ENCODE measurements at regions not wholly inside any gene's neighbourhood (a gene's known extent, or its start where the extent isn't known, plus 50 kb on each side); places are given as distances from the start of the nearest gene placed in this dataset.

GRCh38 chr5:88613051-88613450, 269.9 kb downstream of the MEF2C start:
- DNase-seq, result no peak

DNA sequence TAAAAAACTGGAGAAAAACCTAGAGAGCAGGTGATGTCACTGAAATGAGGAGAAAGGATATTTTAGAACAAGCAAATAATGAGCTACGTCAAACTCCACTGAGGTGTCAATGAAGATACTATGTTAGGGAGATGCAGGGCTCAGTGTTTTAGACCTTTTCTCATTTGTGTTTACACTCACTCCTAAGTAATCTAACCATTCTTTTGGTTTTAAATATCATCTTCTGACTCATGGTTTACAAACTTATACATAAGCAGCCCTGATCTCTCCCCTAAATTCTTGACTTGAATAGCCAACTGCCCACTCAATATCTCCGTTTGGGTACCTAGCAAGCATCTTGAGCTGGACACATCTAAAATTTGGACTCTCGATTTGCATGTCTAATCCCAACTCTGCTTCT, 272.4 kb downstream of the MEF2C start:
- no peak for DNase-seq

- DNase-seq, result no peak
Measured at GRCh38 chr5:88607492-88607891, 275.5 kb downstream of the MEF2C start.

DNA sequence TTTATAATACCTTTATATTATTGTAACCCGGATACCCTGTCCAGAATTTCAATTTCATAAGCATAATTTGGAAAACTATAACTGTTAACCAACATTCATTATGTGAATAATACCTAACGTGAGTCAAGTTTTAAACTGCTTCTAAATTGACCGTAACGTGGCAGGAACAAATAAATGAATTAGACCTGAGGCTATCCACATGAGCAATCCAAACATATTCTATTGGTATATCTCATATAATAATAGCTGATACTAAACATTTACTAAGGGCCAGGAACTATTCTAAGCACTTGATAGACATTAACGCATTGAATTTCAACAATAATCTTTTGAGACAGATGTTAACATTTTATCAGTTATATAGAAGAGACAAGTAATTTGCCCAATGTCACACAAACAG, 276.4 kb downstream of the MEF2C start:
- no peak for DNase-seq

- DNase-seq, result no peak
Measured at GRCh38 chr5:88606173-88606572, 276.8 kb downstream of the MEF2C start.

GRCh38 chr5:88602584-88602983, 280.4 kb downstream of the MEF2C start:
- DNase-seq, result peak; percentile 50

DNA sequence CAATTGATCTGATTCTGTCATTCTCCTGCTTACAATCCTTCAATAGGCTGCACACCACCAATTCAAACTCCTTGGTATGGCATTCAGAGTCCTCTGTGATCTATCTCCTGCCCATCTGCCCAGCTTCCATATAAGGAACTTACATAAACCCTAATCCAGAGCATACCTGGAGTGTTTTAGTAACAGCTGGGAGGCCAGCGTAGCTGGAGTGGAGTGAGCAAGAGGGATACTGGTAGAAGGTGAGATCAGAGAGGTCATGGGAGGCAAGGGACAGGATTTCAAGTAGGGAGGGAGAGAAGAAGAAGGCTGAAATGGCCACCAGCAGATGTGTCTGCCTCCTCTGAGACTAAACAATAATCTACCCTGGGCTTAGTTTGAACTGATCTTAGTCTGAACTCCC, 288.5 kb downstream of the MEF2C start:
- DNase-seq, result no peak

DNA sequence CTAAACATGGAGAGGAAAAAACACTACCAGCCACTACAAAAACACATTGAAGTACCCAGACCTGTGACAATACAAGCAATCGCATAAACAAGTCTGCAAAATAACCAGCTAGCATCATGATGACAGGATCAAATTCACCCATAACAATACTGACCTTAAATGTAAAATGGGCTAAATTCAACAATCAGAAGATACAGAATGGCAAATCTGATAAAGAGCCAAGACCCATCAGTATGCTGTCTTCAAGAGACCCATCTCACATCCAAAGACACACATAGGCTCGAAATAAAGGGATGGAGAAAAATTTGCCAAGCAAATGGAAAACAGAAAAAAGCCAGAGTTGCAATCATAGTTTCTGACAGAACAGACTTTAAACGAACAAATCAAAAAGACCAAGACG, 294.4 kb downstream of the MEF2C start:
- no peak for DNase-seq

GRCh38 chr5:88583471-88583870, 299.5 kb downstream of the MEF2C start:
- no peak for DNase-seq

DNA sequence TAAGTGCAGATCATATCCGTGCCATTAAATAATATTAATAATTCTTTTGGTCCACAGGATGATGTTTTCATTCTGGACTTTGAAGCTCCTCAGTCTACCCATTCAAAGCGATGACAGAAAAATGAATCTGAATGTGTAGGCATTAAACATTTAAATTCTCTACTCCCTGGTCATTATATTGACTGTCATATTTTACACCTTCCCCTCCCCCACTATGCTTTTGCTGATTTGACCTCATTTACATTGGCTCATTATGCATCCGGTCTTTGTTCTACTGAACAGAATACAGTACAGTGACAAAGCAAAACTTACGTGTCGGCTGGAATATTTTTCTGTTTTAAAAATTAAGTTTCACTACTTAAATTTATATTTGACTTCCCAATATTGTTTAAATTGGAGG, 289.7 kb upstream of the TMEM161B start:
- DNase-seq, result no peak

DNA sequence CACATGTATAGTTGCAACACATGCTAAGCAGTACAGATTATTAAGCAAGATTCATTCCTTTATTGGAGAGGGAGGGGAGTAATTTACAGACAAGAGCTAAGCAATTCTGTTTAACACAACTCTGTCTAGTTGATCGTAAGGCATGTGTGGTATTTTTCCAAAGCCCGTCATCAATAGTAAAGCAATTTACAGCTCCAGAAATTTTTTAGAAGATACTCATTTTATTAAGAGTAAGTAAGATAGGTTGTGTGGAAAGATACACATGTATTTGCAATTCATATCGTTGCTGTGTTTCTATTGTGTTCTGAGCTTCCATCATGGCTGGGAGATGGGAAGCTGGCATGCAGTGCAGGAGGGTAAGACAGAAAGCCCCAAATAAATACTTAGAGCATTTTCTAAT, 289.2 kb upstream of the TMEM161B start:
- DNase-seq, result no peak

DNA sequence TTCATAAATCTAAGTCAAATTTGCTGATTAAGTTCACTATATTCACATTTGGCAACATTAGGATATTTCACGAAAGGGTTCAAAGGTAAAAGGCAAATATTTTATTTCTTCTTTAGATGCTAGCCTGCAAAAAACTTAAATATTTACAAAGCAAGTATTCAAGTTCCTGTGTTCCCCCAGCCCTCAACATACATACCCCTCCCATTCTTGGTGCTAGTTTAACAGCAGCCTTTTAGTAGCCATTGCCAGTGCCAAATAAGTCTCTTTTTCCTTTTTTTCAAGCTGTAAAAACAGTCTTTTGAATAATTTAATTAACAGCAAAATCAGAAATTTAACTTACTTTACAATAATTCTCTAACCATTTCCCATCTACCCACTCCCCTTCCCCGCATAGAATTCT, 288.5 kb upstream of the TMEM161B start:
- DNase-seq, result no peak

DNA sequence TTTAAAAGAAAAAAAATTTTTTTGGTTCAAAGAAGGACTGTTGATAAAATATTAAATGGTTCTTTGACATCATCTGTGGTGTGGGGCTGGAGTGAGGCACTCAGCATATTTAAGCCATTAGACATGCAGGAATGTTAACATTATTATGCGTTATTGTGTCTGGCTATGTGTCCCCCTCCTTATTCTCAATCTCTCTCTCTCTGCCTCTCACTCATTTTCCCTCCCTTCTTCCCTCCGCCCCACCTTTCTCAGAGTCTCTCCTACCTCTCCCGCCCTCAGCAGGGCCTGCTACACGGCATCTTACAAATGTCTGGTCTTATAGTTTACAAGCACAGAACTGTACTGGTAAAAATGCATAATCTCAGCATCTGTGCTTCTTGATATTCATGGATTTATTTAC, 287.8 kb upstream of the TMEM161B start:
- DNase-seq, result no peak

DNA sequence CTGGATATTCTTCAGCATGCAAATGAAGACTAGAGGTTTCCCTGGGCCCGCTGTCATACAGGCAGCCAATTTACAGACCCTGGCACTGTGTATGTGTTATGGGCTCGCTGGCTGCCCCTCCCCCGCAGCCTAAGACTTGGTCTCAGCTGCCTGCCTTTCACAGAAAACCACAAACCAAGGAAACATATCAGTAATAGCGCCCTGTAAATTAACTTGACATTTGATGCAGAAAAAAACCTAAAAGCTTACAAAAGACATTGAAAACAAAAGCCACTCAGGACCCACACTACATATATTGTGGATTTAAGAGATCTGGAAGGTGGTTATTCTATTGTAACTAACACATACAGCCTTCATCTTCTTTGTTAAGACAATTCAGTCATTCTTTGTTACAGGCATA, 287.0 kb upstream of the TMEM161B start:
- DNase-seq, result no peak

DNA sequence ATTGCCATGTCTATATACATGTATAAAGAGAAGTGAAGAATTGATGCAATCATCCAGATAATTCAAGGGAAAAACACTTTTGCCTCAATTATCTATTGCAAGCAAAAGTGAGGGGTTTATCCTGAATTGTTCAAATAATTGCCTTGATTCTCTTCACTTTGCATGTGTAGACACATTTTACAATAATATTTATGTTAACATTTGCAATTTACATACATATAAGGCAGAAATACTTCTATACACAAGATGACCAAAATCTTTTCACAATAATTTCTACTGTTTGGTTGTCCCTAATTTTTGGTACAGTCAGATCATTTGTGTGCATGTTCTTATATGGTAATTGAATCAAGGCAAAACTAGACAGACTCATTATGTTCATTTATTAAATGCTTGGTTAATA, 285.3 kb upstream of the TMEM161B start:
- no peak for DNase-seq

DNA sequence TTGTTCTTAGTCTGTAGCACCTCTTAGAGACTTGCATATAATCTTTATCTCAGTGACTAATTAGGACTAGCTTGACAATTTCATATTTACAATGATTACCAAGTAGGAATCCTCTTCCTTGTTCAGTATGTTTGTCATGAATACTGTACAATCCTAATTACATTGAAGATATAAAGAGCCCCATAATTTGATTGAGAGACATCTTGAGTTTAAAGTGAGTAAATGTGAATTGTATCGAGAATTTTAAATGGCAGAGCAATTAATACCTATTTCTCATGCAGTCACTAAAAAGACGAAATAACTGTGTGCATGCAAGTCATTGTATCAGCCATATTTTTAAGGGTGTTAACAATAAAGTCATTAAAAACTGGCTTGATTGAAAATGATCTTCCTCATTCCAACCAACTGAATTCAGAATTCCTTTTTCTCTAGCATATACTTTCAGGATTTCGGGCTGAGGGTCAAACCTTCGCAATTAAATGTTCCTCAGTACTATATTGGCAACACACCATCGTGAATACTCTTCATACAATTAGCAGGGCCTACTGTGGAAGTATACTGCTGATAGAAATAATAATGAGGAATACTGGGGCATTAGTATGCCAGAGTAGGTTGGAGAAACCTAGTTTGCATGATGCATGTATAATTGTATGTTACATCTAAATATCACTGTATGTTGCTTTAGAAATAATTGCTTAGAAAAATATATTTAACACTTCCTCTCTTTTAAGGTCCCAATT, 284.7 kb upstream of the TMEM161B start:
- DNase-seq, result no peak

DNA sequence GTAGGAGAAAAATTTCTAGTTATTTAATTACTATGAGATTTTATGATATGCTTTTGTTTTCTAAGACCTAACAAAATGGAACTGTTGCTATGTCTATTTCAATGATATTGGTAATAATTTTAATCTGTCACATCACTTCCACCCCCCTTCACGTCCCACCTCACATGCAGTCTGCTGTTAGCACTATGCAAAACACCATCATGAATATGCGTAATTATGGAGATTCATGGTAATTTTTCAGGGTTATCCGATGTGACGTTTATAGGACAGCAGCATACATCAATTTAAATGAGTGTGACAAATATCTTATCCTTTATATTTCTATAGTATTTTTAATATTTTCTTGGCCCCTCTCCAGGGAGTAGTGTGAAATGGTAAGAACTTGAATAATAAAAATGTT, 283.8 kb upstream of the TMEM161B start:
- no peak for DNase-seq

DNA sequence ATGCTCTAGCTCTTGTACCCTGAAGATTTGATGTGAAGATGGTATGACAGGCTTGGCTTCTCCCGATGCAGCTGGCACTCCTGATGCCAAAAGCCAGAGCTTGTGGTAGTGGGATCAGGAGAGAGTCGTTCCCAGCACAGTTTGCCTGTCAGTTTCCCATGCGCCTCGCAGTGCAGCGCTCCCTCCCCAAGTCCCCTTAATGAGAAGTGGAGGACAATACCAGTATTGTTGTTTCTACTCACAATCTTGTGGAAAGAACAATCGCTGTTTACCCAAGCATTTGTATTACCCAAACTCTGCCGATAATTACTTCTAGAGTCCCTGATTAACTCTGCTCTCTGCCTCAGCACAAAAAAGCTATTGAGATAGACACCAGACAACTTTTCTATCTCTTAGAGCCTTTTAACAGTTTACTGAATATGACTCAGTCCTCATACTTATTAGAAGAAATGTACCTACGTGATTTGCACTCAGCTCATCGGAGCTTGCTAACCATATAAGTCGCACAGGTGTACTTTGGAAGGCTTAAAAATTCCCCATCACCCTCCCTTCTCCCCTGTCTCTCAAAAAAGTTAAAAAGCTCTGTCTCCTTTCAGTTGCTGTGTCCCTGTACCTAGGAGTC, 283.2 kb upstream of the TMEM161B start:
- DNase-seq, result no peak

GRCh38 chr5:88550736-88551135, 282.1 kb upstream of the TMEM161B start:
- no peak for DNase-seq

- no peak for DNase-seq
Measured at GRCh38 chr5:88548136-88548805, 279.6 kb upstream of the TMEM161B start.

- DNase-seq, result no peak
Measured at GRCh38 chr5:88545338-88545737, 276.7 kb upstream of the TMEM161B start.

DNA sequence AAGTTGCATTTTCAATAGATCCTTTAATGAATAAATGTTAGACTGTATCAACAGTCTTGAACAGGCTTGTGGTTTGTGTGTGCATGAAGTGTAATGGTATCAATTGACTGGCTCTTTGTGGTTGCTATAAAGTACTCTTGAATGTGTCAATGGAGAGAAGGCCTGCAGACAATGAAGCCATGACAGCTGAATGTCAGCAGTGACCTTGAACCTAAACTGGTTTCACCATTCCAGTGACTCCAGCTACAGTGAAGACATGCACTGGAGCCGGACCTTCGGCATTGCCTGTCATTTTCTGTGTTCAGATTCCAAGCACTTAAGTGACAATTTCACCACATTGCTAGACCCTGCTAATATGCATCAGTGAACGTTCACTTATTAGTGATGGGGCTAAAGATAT, 276.0 kb upstream of the TMEM161B start:
- DNase-seq, result no peak

DNA sequence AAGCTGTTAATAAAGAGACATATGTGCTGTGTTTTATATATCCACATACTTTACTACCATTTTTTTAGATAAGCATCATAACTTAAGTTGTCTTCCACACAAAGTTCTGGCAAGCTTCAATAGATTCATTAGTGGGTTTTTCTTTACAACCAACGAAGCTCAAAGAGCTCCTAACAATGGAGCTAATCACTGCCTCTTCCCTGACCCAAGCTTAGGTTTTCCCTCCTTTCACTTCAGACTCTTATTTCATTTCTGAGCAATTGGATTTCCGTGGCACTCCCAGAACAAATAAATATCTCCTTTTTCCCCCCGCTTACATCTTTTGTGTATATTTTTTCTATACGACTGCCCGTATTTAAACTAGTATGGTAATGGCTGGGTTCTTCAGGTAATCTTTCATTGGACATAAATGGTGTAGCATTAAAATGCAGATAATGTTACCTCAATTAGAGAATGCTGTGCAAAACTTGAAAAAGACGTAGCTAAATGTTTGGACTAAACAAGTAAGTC, 275.5 kb upstream of the TMEM161B start:
- no peak for DNase-seq

GRCh38 chr5:88542786-88543185, 274.1 kb upstream of the TMEM161B start:
- no peak for DNase-seq
